HCT116 (cell line): ENCODE measurements at regions not wholly inside any gene's neighbourhood (a gene's known extent, or its start where the extent isn't known, plus 50 kb on each side); places are given as distances from the start of the nearest gene placed in this dataset.

Experiments
- ATAC-seq: fragments of 200-7000 bp; cut with Tn5 transposase; 2 replicates; pipeline ENCODE4 v1.9.1; 2020; ENCODE audit warnings: mild to moderate bottlenecking, moderate library complexity
- BruUV-seq: library from RNA; stranded (reverse); fragments of 400-500 nt; replicated peaks from 2 replicates; lab custom pipeline; 2021; lab: Mats Ljungman, UMichigan
- CTCF ChIA-PET: fragments of 300-600 bp; sonication (Branson Sonifier 250); formaldehyde crosslinking; loops from one replicate; lab custom pipeline; 2021; ENCODE audit warnings: antibody characterized with exemption; lab: Charles Lee
- POLR2A ChIA-PET: fragments of 300-600, 350-600 bp; sonication (Branson Sonifier 250); formaldehyde crosslinking; loops from one replicate; lab custom pipeline; 2021; ENCODE audit warnings: antibody characterized with exemption; lab: Charles Lee
- RAD21 ChIA-PET, 2 experiments: fragments of 300-600 bp; sonication (Branson Sonifier 250); formaldehyde crosslinking; loops; one replicate each; lab custom pipeline; 2023; ENCODE audit warnings: low total read pairs in 2 of 2; ENCODE audit not compliant: uncharacterized antibody in 2 of 2, unreplicated experiment in 2 of 2, low non-redundant PET in 1 of 2; lab: Charles Lee
- DNase-seq: peaks from one replicate; pipeline ENCODE4 v3.0.0-alpha.2; 2010; ENCODE audit warnings: low read depth, low spot score
- H2AFZ ChIP-seq: fragments of 200-600 bp; shearing (Covaris generic), sonication (generic); 2 replicates; pipeline ENCODE4 v1.6.1; 2017; ENCODE audit warnings: low read depth, mixed run types, mixed read lengths, antibody characterized with exemption, low read length; ENCODE audit not compliant: poor library complexity, severe bottlenecking
- H3K27ac ChIP-seq: 2 replicates; pipeline ENCODE4 v1.5.1; 2012; ENCODE audit warnings: low read depth, low read length
- H3K27me3 ChIP-seq: fragments of 200-600 bp; sonication (generic); 2 replicates; pipeline ENCODE4 v1.6.1; 2016; ENCODE audit warnings: mixed run types, low read length, mixed read lengths; ENCODE audit not compliant: insufficient read depth
- H3K36me3 ChIP-seq, 2 experiments: fragments of 200-500 bp in 1 of 2; fragments of 200-600 bp in 1 of 2; sonication (Bioruptor generic) in 1 of 2; sonication (generic) in 1 of 2; 2 replicates each; pipeline versions ENCODE4 v1.5.1 to v1.6.1; 2014 to 2016; ENCODE audit warnings: low read length in 2 of 2, inconsistent platforms in 1 of 2, mixed read lengths in 1 of 2, mixed run types in 1 of 2; ENCODE audit not compliant: insufficient read depth in 2 of 2, control insufficient read depth in 1 of 2
- H3K4me1 ChIP-seq, 2 experiments: fragments of 200-600 bp in 1 of 2; sonication (generic) in 1 of 2; 2 replicates each; pipeline versions ENCODE4 v1.5.1 to v1.6.1; 2012 to 2017; ENCODE audit warnings: low read length in 2 of 2, inconsistent platforms in 1 of 2, mild to moderate bottlenecking in 1 of 2, mixed read lengths in 1 of 2, mixed run types in 1 of 2, moderate library complexity in 1 of 2; ENCODE audit not compliant: insufficient read depth in 2 of 2, control insufficient read depth in 1 of 2
- H3K4me2 ChIP-seq: fragments of 200-600 bp; sonication (generic); 2 replicates; pipeline ENCODE4 v1.6.1; 2017; ENCODE audit warnings: mixed run types, low read length, mixed read lengths
- H3K4me3 ChIP-seq, 2 experiments: fragments of 200-600 bp in 1 of 2; sonication (generic) in 1 of 2; replicated peaks in 1 of 2; 2 replicates each; pipeline ENCODE4 v1.5.1; 2011 to 2016; ENCODE audit warnings: low read length in 2 of 2, control low read depth in 1 of 2, low read depth in 1 of 2, mild to moderate bottlenecking in 1 of 2, mixed read lengths in 1 of 2, mixed run types in 1 of 2
- H3K79me2 ChIP-seq: fragments of 200-600 bp; sonication (generic); 2 replicates; pipeline ENCODE4 v1.6.1; 2017; ENCODE audit warnings: mild to moderate bottlenecking, mixed run types, low read length, moderate library complexity, mixed read lengths; ENCODE audit not compliant: insufficient read depth
- H3K9ac ChIP-seq: fragments of 200-600 bp; sonication (generic); 2 replicates; pipeline ENCODE4 v1.6.1; 2016; ENCODE audit warnings: low read length, mixed read lengths
- H3K9me2 ChIP-seq: fragments of 200-600 bp; sonication (generic), shearing (Covaris generic); 2 replicates; pipeline ENCODE4 v1.6.1; 2017; ENCODE audit warnings: mixed run types, mild to moderate bottlenecking, moderate library complexity; ENCODE audit not compliant: insufficient read depth
- H3K9me3 ChIP-seq, 2 experiments: fragments of 200-500 bp in 1 of 2; fragments of 200-600 bp in 1 of 2; sonication (Bioruptor generic) in 1 of 2; sonication (generic) in 1 of 2; 2 replicates each; pipeline ENCODE4 v1.6.1; 2014 to 2017; ENCODE audit warnings: low read length in 2 of 2, mixed read lengths in 2 of 2, inconsistent platforms in 1 of 2, low read depth in 1 of 2, mild to moderate bottlenecking in 1 of 2, mixed run types in 1 of 2, moderate library complexity in 1 of 2; ENCODE audit not compliant: control insufficient read depth in 1 of 2, insufficient read depth in 1 of 2
- H4K20me1 ChIP-seq: fragments of 200-600 bp; sonication (generic), shearing (Covaris generic); 2 replicates; pipeline ENCODE4 v1.6.1; 2017; ENCODE audit warnings: mixed run types, mild to moderate bottlenecking, moderate library complexity; ENCODE audit not compliant: insufficient read depth
- CBX3 ChIP-seq: IDR thresholded peaks from 2 replicates; pipeline ENCODE4 v1.6.1; 2012; ENCODE audit warnings: low read depth
- CEBPB ChIP-seq: IDR thresholded peaks from 2 replicates; pipeline ENCODE4 v1.6.1; 2012; ENCODE audit warnings: low read depth
- EZH2 ChIP-seq: fragments of 200-600 bp; sonication (generic); IDR thresholded peaks from 2 replicates; pipeline ENCODE4 v1.6.1; 2017; ENCODE audit warnings: antibody characterized with exemption, mixed run types
- JUND ChIP-seq: IDR thresholded peaks from 2 replicates; pipeline ENCODE4 v1.6.1; 2012
- POLR2AphosphoS5 ChIP-seq: IDR thresholded peaks from 2 replicates; pipeline ENCODE4 v1.6.1; 2011; ENCODE audit warnings: mild to moderate bottlenecking, low read depth, low read length, moderate library complexity
- RAD21 ChIP-seq: IDR thresholded peaks from 2 replicates; pipeline ENCODE4 v1.6.1; 2012; ENCODE audit warnings: low read depth, mild to moderate bottlenecking
- SIN3A ChIP-seq: IDR thresholded peaks from 2 replicates; pipeline ENCODE4 v1.6.1; 2012; ENCODE audit warnings: low read depth
- SP1 ChIP-seq: IDR thresholded peaks from 2 replicates; pipeline ENCODE4 v1.6.1; 2012; ENCODE audit warnings: low read depth
- ZNF274 ChIP-seq: fragments of 200-500 bp; sonication (Bioruptor generic); IDR thresholded peaks from 2 replicates; pipeline ENCODE4 v1.6.1; 2014; ENCODE audit warnings: mild to moderate bottlenecking, low read depth, low read length, inconsistent platforms
- intact Hi-C: fragments of 100-400 bp; cut with micrococcal nuclease; formaldehyde crosslinking; loops from 2 replicates; pipeline ENCODE4 v1.10.0; 2022
- TF ChIP-seq, protein P1 (sequence below): IDR thresholded peaks from 2 replicates; pipeline ENCODE4 v1.6.1; 2012
- TF ChIP-seq, protein P2 (sequence below): IDR thresholded peaks from 2 replicates; pipeline ENCODE4 v1.6.1; 2011; ENCODE audit warnings: mild to moderate bottlenecking, low read length, moderate library complexity; ENCODE audit not compliant: insufficient replicate concordance; ENCODE audit errors: extremely low read depth
- TF ChIP-seq, protein P3 (sequence below): IDR thresholded peaks from 2 replicates; pipeline ENCODE4 v1.6.1; 2012
- TF ChIP-seq, protein P4 (sequence below), 3 experiments: fragments of 200-600 bp in 1 of 3; sonication (generic) in 1 of 3; IDR thresholded peaks in 2 of 3; conservative IDR thresholded peaks in 1 of 3; 2 replicates each; pipeline ENCODE4 v1.5.1; 2012 to 2017; ENCODE audit warnings: low read depth in 2 of 3, low read length in 2 of 3, antibody characterized with exemption in 1 of 3, borderline replicate concordance in 1 of 3, control low read depth in 1 of 3, mild to moderate bottlenecking in 1 of 3, mixed read lengths in 1 of 3, mixed run types in 1 of 3, moderate library complexity in 1 of 3; ENCODE audit not compliant: insufficient read depth in 1 of 3

DNA sequence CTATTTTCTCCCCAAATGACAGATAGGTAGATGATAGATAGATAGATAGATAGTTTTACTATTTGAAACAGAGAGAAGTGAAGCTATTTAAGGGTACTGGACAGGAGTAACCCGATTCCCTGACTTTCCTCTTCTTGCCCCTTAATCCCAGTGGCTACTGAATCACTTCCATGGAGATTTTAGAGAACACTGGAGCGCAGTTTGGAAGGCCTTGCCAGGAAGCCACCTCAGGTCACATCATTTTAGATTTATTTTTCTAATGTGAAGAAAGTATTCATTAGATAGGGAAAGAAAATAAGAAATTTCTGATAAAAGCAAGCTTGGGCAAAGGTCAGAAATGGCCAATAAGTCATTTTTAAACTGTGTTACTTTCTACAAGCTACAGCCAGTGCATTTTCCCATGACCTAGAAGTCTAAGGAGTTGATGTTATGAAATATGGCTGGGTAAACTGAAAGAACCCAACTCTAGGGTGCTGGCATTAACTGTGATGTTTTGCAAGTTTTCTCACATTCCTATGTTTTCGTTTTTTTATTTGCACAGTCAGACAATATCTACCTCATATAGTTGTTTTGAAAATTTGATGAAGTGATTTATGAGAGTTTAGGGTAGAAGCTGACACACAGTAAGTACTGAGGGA, 544.7 kb upstream of the PTGER4 start:
- no peak overlapping the region for H3K9ac ChIP-seq
- ChIA-PET CTCF (no interaction called here), POLR2A (no interaction called here), RAD21 (no interaction called here)
- H3K4me3 ChIP-seq, result no peak overlapping the region
- BruUV-seq, result no TSS peak
- ATAC-seq (no peak), DNase-seq (no peak)
- no peak overlapping the region for H3K4me2 ChIP-seq
- no peak overlapping the region for H2AFZ ChIP-seq
- H3K27ac ChIP-seq, result no peak overlapping the region
- no peaks in the 10 kb centered on the region for H4K20me1 ChIP-seq
- no peaks in the 10 kb centered on the region for H3K9me3 ChIP-seq
- H3K27me3 ChIP-seq, result no peaks in the 10 kb centered on the region
- H3K79me2 ChIP-seq, result no peaks in the 10 kb centered on the region
- intact Hi-C loops, result no loop called here
- H3K4me1 ChIP-seq, result no peaks in the 10 kb centered on the region
- H3K9me2 ChIP-seq, result no peaks in the 10 kb centered on the region
- H3K36me3 ChIP-seq, result no peaks in the 10 kb centered on the region
- TF ChIP-seq ZNF274 (no peak), SP1 (no peak), JUND (no peak), CBX3 (no peak), RAD21 (no peak), SIN3A (no peak)
- TF ChIP-seq, protein P1, sequence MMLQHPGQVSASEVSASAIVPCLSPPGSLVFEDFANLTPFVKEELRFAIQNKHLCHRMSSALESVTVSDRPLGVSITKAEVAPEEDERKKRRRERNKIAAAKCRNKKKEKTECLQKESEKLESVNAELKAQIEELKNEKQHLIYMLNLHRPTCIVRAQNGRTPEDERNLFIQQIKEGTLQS, result no peak
- TF ChIP-seq, protein P2, sequence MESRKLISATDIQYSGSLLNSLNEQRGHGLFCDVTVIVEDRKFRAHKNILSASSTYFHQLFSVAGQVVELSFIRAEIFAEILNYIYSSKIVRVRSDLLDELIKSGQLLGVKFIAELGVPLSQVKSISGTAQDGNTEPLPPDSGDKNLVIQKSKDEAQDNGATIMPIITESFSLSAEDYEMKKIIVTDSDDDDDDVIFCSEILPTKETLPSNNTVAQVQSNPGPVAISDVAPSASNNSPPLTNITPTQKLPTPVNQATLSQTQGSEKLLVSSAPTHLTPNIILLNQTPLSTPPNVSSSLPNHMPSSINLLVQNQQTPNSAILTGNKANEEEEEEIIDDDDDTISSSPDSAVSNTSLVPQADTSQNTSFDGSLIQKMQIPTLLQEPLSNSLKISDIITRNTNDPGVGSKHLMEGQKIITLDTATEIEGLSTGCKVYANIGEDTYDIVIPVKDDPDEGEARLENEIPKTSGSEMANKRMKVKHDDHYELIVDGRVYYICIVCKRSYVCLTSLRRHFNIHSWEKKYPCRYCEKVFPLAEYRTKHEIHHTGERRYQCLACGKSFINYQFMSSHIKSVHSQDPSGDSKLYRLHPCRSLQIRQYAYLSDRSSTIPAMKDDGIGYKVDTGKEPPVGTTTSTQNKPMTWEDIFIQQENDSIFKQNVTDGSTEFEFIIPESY, result no peak
- TF ChIP-seq, all 23 proteins: peak for 0

DNA sequence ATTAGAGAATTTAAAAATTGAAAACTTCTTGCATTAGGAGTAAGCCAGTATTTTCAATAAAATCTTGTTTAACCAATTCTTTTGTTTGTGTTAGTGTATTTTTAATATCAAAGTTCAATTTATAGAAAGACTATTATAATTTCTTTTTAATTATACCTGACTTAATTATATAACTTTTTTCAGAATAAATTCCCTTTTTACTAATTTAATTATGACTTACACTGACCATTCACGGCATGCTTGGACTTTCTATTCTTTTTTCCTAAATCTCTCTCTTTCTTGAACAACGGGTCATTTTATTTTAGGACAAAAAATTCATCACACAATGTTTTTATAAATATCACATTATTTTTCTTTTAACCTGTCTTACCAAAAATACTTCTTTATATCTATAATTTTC, 555.3 kb upstream of the PTGER4 start:
- no peak for TF ChIP-seq EZH2
- TF ChIP-seq POLR2AphosphoS5, result no peak
- TF ChIP-seq CEBPB, result no peak
- TF ChIP-seq, protein P3, sequence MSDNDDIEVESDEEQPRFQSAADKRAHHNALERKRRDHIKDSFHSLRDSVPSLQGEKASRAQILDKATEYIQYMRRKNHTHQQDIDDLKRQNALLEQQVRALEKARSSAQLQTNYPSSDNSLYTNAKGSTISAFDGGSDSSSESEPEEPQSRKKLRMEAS, result no peak
- TF ChIP-seq, protein P4, sequence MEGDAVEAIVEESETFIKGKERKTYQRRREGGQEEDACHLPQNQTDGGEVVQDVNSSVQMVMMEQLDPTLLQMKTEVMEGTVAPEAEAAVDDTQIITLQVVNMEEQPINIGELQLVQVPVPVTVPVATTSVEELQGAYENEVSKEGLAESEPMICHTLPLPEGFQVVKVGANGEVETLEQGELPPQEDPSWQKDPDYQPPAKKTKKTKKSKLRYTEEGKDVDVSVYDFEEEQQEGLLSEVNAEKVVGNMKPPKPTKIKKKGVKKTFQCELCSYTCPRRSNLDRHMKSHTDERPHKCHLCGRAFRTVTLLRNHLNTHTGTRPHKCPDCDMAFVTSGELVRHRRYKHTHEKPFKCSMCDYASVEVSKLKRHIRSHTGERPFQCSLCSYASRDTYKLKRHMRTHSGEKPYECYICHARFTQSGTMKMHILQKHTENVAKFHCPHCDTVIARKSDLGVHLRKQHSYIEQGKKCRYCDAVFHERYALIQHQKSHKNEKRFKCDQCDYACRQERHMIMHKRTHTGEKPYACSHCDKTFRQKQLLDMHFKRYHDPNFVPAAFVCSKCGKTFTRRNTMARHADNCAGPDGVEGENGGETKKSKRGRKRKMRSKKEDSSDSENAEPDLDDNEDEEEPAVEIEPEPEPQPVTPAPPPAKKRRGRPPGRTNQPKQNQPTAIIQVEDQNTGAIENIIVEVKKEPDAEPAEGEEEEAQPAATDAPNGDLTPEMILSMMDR (IDR thresholded peaks at IDR 0.05 in 2 of 3, conservative IDR thresholded peaks at IDR 0.05 in 1 of 3; ENCODE audit: borderline replicate concordance in 1 of 3, insufficient read depth in 1 of 3, low read depth in 2 of 3, low read length in 2 of 3), result no peak
- TF ChIP-seq, all 23 proteins: peak for 0
- CTCF ChIA-PET, result no interaction called here
- Histone ChIP-seq H3K4me2 (no peak overlapping the region), H3K9me2 (no peaks in the 10 kb centered on the region), H3K9me3 (0 out of 4 replicates have a peak, but pooled peaks cover 0 to 8% of the 10 kb centered on the region in 2 experiments), H3K27ac (no peak overlapping the region), H3K79me2 (no peaks in the 10 kb centered on the region), H4K20me1 (no peaks in the 10 kb centered on the region), H3K4me3 (no peak overlapping the region), H3K9ac (no peak overlapping the region), H2AFZ (no peak overlapping the region), H3K4me1 (no peaks in the 10 kb centered on the region), H3K36me3 (no peaks in the 10 kb centered on the region), H3K27me3 (no peaks in the 10 kb centered on the region)
- no peak for ATAC-seq
- POLR2A ChIA-PET, result no interaction called here
- intact Hi-C loops, result no loop called here
- RAD21 ChIA-PET, result no interaction called here
- no TSS peak for BruUV-seq
- DNase-seq, result peak; percentile 27
